K562 (cell line): ENCODE measurements at regions not wholly inside any gene's neighbourhood (a gene's known extent, or its start where the extent isn't known, plus 50 kb on each side); places are given as distances from the start of the nearest gene placed in this dataset.

Experiments
- ATAC-seq: fragments of 200-7000 bp; cut with Tn5 transposase; 3 replicates; pipeline ENCODE4 v1.9.1; 2020; ENCODE audit warnings: moderate library complexity
- BruUV-seq: library from RNA; stranded (reverse); fragments of 400-500 nt; replicated peaks from 2 replicates; lab custom pipeline; 2021; lab: Mats Ljungman, UMichigan
- CTCF ChIA-PET: fragments of 300-600 bp; formaldehyde crosslinking; extraction: SDS; loops from one replicate; lab custom pipeline; 2021; ENCODE audit warnings: low intra/inter-chr PET ratio; lab: Yijun Ruan, JAX
- POLR2A ChIA-PET: fragments of 300-600, 350-650 bp; sonication (Branson Sonifier 250); formaldehyde crosslinking; extraction: SDS; loops from one replicate; lab custom pipeline; 2021; ENCODE audit warnings: antibody characterized with exemption, inconsistent platforms; lab: Yijun Ruan, JAX
- DNase-seq, 4 experiments: peaks; one replicate each; pipeline versions ENCODE4 v3.0.0 to v3.0.0-alpha.2; 2011 to 2018; ENCODE audit warnings: low spot score in 3 of 4, mixed read lengths in 3 of 4; ENCODE audit errors: extremely low read depth in 1 of 4
- FAIRE-seq: peaks from 2 replicates; lab custom pipeline; 2011; peaks lifted over from hg19 to GRCh38; lab: Jason Lieb, UNC
- H2AFZ ChIP-seq: 2 replicates; pipeline ENCODE4 v1.6.0; 2011; ENCODE audit warnings: low read depth, low read length, control low read depth, inconsistent platforms
- H3K27ac ChIP-seq: fragments of 200-600 bp; 3 replicates; pipeline ENCODE4 v1.8.0; 2011; ENCODE audit warnings: low read depth, mild to moderate bottlenecking, control low read depth, inconsistent platforms, low read length, moderate library complexity, mixed read lengths; ENCODE audit errors: extremely low read depth
- H3K27me3 ChIP-seq, 2 experiments: fragments of 300-600 bp in 1 of 2; 2 replicates in 1 of 2; 3 replicates in 1 of 2; pipeline versions ENCODE4 v1.6.0 to v1.8.0; 2011; ENCODE audit warnings: inconsistent platforms in 2 of 2, low read length in 2 of 2, mild to moderate bottlenecking in 1 of 2, mixed read lengths in 1 of 2, moderate library complexity in 1 of 2; ENCODE audit not compliant: control insufficient read depth in 2 of 2, insufficient read depth in 2 of 2
- H3K36me3 ChIP-seq: fragments of 300-600 bp; 3 replicates; pipeline ENCODE4 v1.8.0; 2011; ENCODE audit warnings: mild to moderate bottlenecking, low read length, inconsistent platforms; ENCODE audit not compliant: control insufficient read depth, insufficient read depth
- H3K4me1 ChIP-seq, 2 experiments: fragments of 200-600 bp in 1 of 2; replicated peaks in 1 of 2; 2 replicates in 1 of 2; 3 replicates in 1 of 2; pipeline versions ENCODE4 v1.5.1 to v1.8.0; 2011; ENCODE audit warnings: inconsistent platforms in 2 of 2, low read length in 2 of 2, mild to moderate bottlenecking in 1 of 2, mixed read lengths in 1 of 2, moderate library complexity in 1 of 2; ENCODE audit not compliant: control insufficient read depth in 2 of 2, insufficient read depth in 2 of 2
- H3K4me2 ChIP-seq: 2 replicates; pipeline ENCODE4 v1.6.1; 2011; ENCODE audit warnings: low read length, control low read depth, inconsistent platforms, mixed read lengths; ENCODE audit not compliant: insufficient read depth
- H3K4me3 ChIP-seq: fragments of 200-600 bp; sonication (generic), shearing (Covaris generic); 2 replicates; pipeline ENCODE4 v1.5.1; 2016; ENCODE audit warnings: control low read depth, inconsistent platforms
- H3K79me2 ChIP-seq: fragments of 200-600 bp; 3 replicates; pipeline ENCODE4 v1.8.0; 2011; ENCODE audit warnings: low read length, inconsistent platforms; ENCODE audit not compliant: control insufficient read depth, insufficient read depth
- H3K9ac ChIP-seq, 2 experiments: 2 replicates each; pipeline versions ENCODE4 v1.6.0 to v1.6.1; 2011; ENCODE audit warnings: low read depth in 2 of 2, low read length in 2 of 2, control low read depth in 1 of 2, inconsistent platforms in 1 of 2, mild to moderate bottlenecking in 1 of 2, mixed read lengths in 1 of 2; ENCODE audit not compliant: insufficient read depth in 1 of 2
- H3K9me1 ChIP-seq: one replicate; pipeline ENCODE4 v1.6.0; 2011; ENCODE audit warnings: inconsistent platforms, mild to moderate bottlenecking, low read length, moderate library complexity; ENCODE audit not compliant: control insufficient read depth, insufficient read depth
- H3K9me3 ChIP-seq: replicated peaks from 2 replicates; pipeline ENCODE4 v1.5.1; 2011; ENCODE audit warnings: low read depth, low read length, inconsistent platforms; ENCODE audit not compliant: control insufficient read depth, insufficient read depth
- H4K20me1 ChIP-seq: replicated peaks from 2 replicates; pipeline ENCODE4 v1.6.1; 2011; ENCODE audit warnings: low read length, inconsistent platforms, mixed read lengths; ENCODE audit not compliant: control insufficient read depth, insufficient read depth
- BRCA1 ChIP-seq, 2 experiments: fragments of 450-650 bp in 1 of 2; sonication (generic) in 1 of 2; formaldehyde crosslinking in 1 of 2; IDR thresholded peaks; 2 replicates each; pipeline versions ENCODE4 v1.5.0 to v1.6.1; 2017 to 2020; ENCODE audit warnings: mild to moderate bottlenecking in 1 of 2, missing genetic modification reagents in 1 of 2
- CSDE1 ChIP-seq, 2 experiments: fragments of 450-650 bp; IDR thresholded peaks; 2 replicates each; pipeline ENCODE4 v1.6.1; 2016; ENCODE audit warnings: mild to moderate bottlenecking in 1 of 2
- HMG20A ChIP-seq: fragments of 450-650 bp; formaldehyde crosslinking; conservative IDR thresholded peaks from 2 replicates; pipeline ENCODE4 v1.4.0; 2020; ENCODE audit warnings: mild to moderate bottlenecking, mixed read lengths
- KDM5B ChIP-seq: fragments of 200-600 bp; sonication (generic); IDR thresholded peaks from 2 replicates; pipeline ENCODE4 v1.6.1; 2012; ENCODE audit warnings: low read depth, mild to moderate bottlenecking, moderate library complexity, low read length, control low read depth, inconsistent platforms; ENCODE audit not compliant: insufficient replicate concordance
- KLF10 ChIP-seq: fragments of 250-450 bp; sonication (Bioruptor Pico); IDR thresholded peaks from 2 replicates; pipeline ENCODE4 v1.6.1; 2021; ENCODE audit warnings: matching md5 sums
- MTF1 ChIP-seq: fragments of 250-450 bp; sonication (Bioruptor Pico); IDR thresholded peaks from 2 replicates; pipeline ENCODE4 v1.9.0; 2021; ENCODE audit warnings: moderate library complexity, mild to moderate bottlenecking, inconsistent platforms, borderline replicate concordance
- NFYB ChIP-seq: IDR thresholded peaks from 2 replicates; pipeline ENCODE4 v1.6.1; 2011; ENCODE audit warnings: mild to moderate bottlenecking, moderate library complexity; ENCODE audit not compliant: insufficient read length; ENCODE audit errors: extremely low read depth
- NR2C1 ChIP-seq, 2 experiments: fragments of 450-650 bp; IDR thresholded peaks; 2 replicates each; pipeline ENCODE4 v1.6.1; 2017; ENCODE audit warnings: mild to moderate bottlenecking in 2 of 2, antibody characterized with exemption in 1 of 2, inconsistent platforms in 1 of 2, missing compliant biosample characterization in 1 of 2, missing genetic modification characterization in 1 of 2
- PPARD ChIP-seq: fragments of 250-450 bp; sonication (Bioruptor Pico); IDR thresholded peaks from 2 replicates; pipeline ENCODE4 v1.8.0; 2022; ENCODE audit warnings: inconsistent platforms, mild to moderate bottlenecking, moderate library complexity
- VEZF1 ChIP-seq: fragments of 200-800 bp; sonication (Bioruptor generic); IDR thresholded peaks from 2 replicates; pipeline ENCODE4 v1.6.1; 2017; ENCODE audit warnings: missing genetic modification characterization, missing compliant biosample characterization
- ZNF174 ChIP-seq: fragments of 250-450 bp; sonication (Bioruptor Pico); IDR thresholded peaks from 2 replicates; pipeline ENCODE4 v1.4.0; 2020; ENCODE audit warnings: mild to moderate bottlenecking
- ZNF431 ChIP-seq: sonication (generic); formaldehyde crosslinking; IDR thresholded peaks from 2 replicates; pipeline ENCODE4 v1.8.0; 2022; ENCODE audit warnings: mild to moderate bottlenecking, missing genetic modification reagents
- ZNF778 ChIP-seq: fragments of 450-650 bp; formaldehyde crosslinking; IDR thresholded peaks from 2 replicates; pipeline ENCODE4 v1.4.0; 2020; ENCODE audit warnings: mild to moderate bottlenecking, moderate library complexity
- WGBS: fragments of 100-300 bp; shearing (Covaris generic); methylation state at CpG from one replicate; pipeline ENCODE4 v1.1.6; 2016; ENCODE audit warnings: low coverage, mixed read lengths; ENCODE audit not compliant: insufficient coverage; ENCODE audit errors: missing lambda C conversion rate; 5-methylcytosine and 5-hydroxymethylcytosine counted together
- in situ Hi-C: fragments of 300-500 bp; cut with MboI; formaldehyde crosslinking; loops from 4 replicates; pipeline ENCODE4 v1.15.0; 2018; ENCODE audit warnings: inconsistent platforms, mixed read lengths
- intact Hi-C: fragments of 100-400 bp; cut with micrococcal nuclease; formaldehyde crosslinking; loops from 2 replicates; pipeline ENCODE4 v1.14.2; 2022
- TF ChIP-seq, protein P1 (sequence below): fragments of 450-650 bp; IDR thresholded peaks from 2 replicates; pipeline ENCODE4 v1.6.1; 2016

GRCh38 chr9:89684912-89685636 lies 80.3 kb downstream of the GADD45G start (continued):
- TF ChIP-seq CSDE1 (IDR thresholded peaks at IDR 0.05) (no peak), ZNF431 (CRISPR knock-in tag) (no peak)

- POLR2A ChIA-PET = no interaction called here
- no TSS peak for BruUV-seq
- Histone ChIP-seq H3K36me3 (no peaks in the 10 kb centered on the region), H3K9ac (no peak overlapping the region)
- CTCF ChIA-PET = no interaction called here
- TF ChIP-seq, protein P1, sequence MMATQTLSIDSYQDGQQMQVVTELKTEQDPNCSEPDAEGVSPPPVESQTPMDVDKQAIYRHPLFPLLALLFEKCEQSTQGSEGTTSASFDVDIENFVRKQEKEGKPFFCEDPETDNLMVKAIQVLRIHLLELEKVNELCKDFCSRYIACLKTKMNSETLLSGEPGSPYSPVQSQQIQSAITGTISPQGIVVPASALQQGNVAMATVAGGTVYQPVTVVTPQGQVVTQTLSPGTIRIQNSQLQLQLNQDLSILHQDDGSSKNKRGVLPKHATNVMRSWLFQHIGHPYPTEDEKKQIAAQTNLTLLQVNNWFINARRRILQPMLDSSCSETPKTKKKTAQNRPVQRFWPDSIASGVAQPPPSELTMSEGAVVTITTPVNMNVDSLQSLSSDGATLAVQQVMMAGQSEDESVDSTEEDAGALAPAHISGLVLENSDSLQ = no peak
- TF ChIP-seq BRCA1 (IDR thresholded peaks at IDR 0.05) = no peak
- no peak for TF ChIP-seq BRCA1 (CRISPR knock-in tag; IDR thresholded peaks at IDR 0.05)
- no peak for TF ChIP-seq MTF1 (CRISPR knock-in tag)
- TF ChIP-seq NFYB = no peak
- TF ChIP-seq VEZF1 (CRISPR knock-in tag) = no peak
- no peak for TF ChIP-seq PPARD
- no peak for TF ChIP-seq ZNF778 (CRISPR knock-in tag)
- TF ChIP-seq NR2C1 (IDR thresholded peaks at IDR 0.05) = no peak
- no peak for TF ChIP-seq NR2C1 (tag; IDR thresholded peaks at IDR 0.05)
- no peak for TF ChIP-seq ZNF174
- TF ChIP-seq HMG20A (CRISPR knock-in tag) = no peak
- no peak for TF ChIP-seq KDM5B
- no peak for TF ChIP-seq KLF10
- TF ChIP-seq, all 486 proteins: peak for 0
- Histone ChIP-seq H2AFZ (no peak overlapping the region), H3K4me2 (no peak overlapping the region), H4K20me1 (no peaks in the 10 kb centered on the region), H3K27me3 (peaks cover 0 to 14% of the 10 kb centered on the region in 2 experiments; a peak in 3 of 5 replicates), H3K9me1 (no peaks in the 10 kb centered on the region), H3K4me1 (no peaks in the 10 kb centered on the region), H3K4me3 (no peak overlapping the region), H3K27ac (no peak overlapping the region), H3K79me2 (no peaks in the 10 kb centered on the region), H3K9me3 (no peaks in the 10 kb centered on the region)
- intact Hi-C loops (no loop called here), in situ Hi-C loops (no loop called here)
- ATAC-seq (no peak), FAIRE-seq (no peak), DNase-seq (no peak)
- WGBS = 2% methylated on average over 8 of the region's 9 CpGs
Measured at GRCh38 chr9:89685698-89686097, 80.9 kb downstream of the GADD45G start.
